ENCODE measurements at regions not wholly inside any gene's neighbourhood (a gene's known extent, or its start where the extent isn't known, plus 50 kb on each side); places are given as distances from the start of the nearest gene placed in this dataset.

- DNase-seq (ENCODE audit: low read depth, low spot score): no peak
- FAIRE-seq: no peak
- dilution Hi-C loops (cut with MboI; ENCODE audit: extremely low pct_ligation_motif_present, low sequenced_read_pairs): no loop called here
- Histone ChIP-seq H3K27ac (ENCODE audit: insufficient read depth, low read depth, low read length) (no peak overlapping the region), H3K79me2 (ENCODE audit: control insufficient read depth, insufficient read depth, low read length) (no peaks in the 10 kb centered on the region), H4K20me1 (replicated peaks; ENCODE audit: control insufficient read depth, extremely low read depth, insufficient read depth, low read length) (no peaks in the 10 kb centered on the region), H3K27me3 (ENCODE audit: control insufficient read depth in 2 of 2, insufficient read depth in 2 of 2, low read length in 2 of 2) (no peaks in the 10 kb centered on the region), H3K4me2 (ENCODE audit: insufficient read depth, low read length) (no peak overlapping the region), H3K9me3 (replicated peaks; ENCODE audit: control insufficient read depth, insufficient read depth, low read length) (no peaks in the 10 kb centered on the region), H3K36me3 (ENCODE audit: control insufficient read depth in 2 of 2, extremely low read depth in 1 of 2, insufficient read depth in 2 of 2, low read length in 2 of 2) (no peaks in the 10 kb centered on the region), H3K9ac (replicated peaks; ENCODE audit: extremely low read depth, insufficient read depth, low read length) (no peak overlapping the region), H3K9me1 (replicated peaks; ENCODE audit: control insufficient read depth, extremely low read depth, insufficient read depth, low read length) (no peaks in the 10 kb centered on the region), H3K4me1 (ENCODE audit: control insufficient read depth, extremely low read depth, insufficient read depth, low read length) (no peaks in the 10 kb centered on the region), H3K4me3 (replicated peaks in 1 of 3; ENCODE audit: insufficient read depth in 1 of 3, low read depth in 1 of 3, low read length in 3 of 3) (no peak overlapping the region), H2AFZ (ENCODE audit: low read depth, low read length) (no peak overlapping the region)
- BruUV-seq (replicated peaks): no TSS peak
- ChIA-PET POLR2A (no interaction called here), CTCF (no interaction called here)
- intact Hi-C loops (cut with micrococcal nuclease): no loop called here
- TF ChIP-seq MYC (IDR thresholded peaks at IDR 0.05; ENCODE audit: low read depth, low read length): no peak
- TF ChIP-seq, protein P1, sequence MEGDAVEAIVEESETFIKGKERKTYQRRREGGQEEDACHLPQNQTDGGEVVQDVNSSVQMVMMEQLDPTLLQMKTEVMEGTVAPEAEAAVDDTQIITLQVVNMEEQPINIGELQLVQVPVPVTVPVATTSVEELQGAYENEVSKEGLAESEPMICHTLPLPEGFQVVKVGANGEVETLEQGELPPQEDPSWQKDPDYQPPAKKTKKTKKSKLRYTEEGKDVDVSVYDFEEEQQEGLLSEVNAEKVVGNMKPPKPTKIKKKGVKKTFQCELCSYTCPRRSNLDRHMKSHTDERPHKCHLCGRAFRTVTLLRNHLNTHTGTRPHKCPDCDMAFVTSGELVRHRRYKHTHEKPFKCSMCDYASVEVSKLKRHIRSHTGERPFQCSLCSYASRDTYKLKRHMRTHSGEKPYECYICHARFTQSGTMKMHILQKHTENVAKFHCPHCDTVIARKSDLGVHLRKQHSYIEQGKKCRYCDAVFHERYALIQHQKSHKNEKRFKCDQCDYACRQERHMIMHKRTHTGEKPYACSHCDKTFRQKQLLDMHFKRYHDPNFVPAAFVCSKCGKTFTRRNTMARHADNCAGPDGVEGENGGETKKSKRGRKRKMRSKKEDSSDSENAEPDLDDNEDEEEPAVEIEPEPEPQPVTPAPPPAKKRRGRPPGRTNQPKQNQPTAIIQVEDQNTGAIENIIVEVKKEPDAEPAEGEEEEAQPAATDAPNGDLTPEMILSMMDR (IDR thresholded peaks at IDR 0.05; ENCODE audit: extremely low read depth in 1 of 2, insufficient read depth in 1 of 2, low read depth in 1 of 2, low read length in 2 of 2): no peak
- no peak for TF ChIP-seq POLR2A (IDR thresholded peaks at IDR 0.05; ENCODE audit: low read depth, low read length)
Observed at GRCh38 chr11:112477581-112478317, 217.1 kb upstream of the PLET1 start.

DNA sequence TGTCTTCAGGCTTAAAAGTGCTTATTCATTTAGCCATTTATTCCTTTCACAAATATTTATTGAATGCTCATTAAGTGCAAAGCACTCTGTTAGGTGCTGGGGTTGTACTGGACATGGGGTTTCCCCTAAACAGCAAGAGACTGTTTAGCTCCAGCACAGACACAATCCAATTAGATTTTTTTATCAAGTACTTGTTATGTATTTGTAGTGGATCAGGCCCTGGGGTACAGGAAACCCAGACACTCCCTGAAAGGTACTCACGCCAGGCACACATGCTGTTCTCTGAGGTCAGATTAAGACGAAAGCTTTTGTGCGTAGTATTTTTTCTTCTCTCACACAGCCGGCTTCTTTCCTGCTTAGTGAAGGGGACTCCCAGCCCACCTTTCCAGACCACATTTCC lies 218.1 kb upstream of the PLET1 start:
- no peaks in the 10 kb centered on the region for H4K20me1 ChIP-seq (replicated peaks; ENCODE audit: control insufficient read depth, extremely low read depth, insufficient read depth, low read length)
- H3K27ac ChIP-seq (ENCODE audit: insufficient read depth, low read depth, low read length): no peak overlapping the region
- no peak overlapping the region for H3K4me2 ChIP-seq (ENCODE audit: insufficient read depth, low read length)
- H3K27me3 ChIP-seq (ENCODE audit: control insufficient read depth in 2 of 2, insufficient read depth in 2 of 2, low read length in 2 of 2): no peaks in the 10 kb centered on the region
- DNase-seq (ENCODE audit: low read depth, low spot score): no peak
- H3K9me3 ChIP-seq (replicated peaks; ENCODE audit: control insufficient read depth, insufficient read depth, low read length): no peaks in the 10 kb centered on the region
- TF ChIP-seq EZH2 (IDR thresholded peaks at IDR 0.05; ENCODE audit: borderline replicate concordance, low read depth, low read length, severe bottlenecking) (no peak), POLR2AphosphoS5 (IDR thresholded peaks at IDR 0.05; ENCODE audit: insufficient read depth, low read depth, low read length) (no peak), POLR2A (IDR thresholded peaks at IDR 0.05; ENCODE audit: low read depth, low read length) (no peak), MYC (IDR thresholded peaks at IDR 0.05; ENCODE audit: low read depth, low read length) (no peak)
- TF ChIP-seq, protein P2, sequence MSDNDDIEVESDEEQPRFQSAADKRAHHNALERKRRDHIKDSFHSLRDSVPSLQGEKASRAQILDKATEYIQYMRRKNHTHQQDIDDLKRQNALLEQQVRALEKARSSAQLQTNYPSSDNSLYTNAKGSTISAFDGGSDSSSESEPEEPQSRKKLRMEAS (IDR thresholded peaks at IDR 0.05; ENCODE audit: insufficient read depth, insufficient read length): no peak
- TF ChIP-seq, protein P1 (IDR thresholded peaks at IDR 0.05; ENCODE audit: extremely low read depth in 1 of 2, insufficient read depth in 1 of 2, low read depth in 1 of 2, low read length in 2 of 2): no peak
- H3K79me2 ChIP-seq (ENCODE audit: control insufficient read depth, insufficient read depth, low read length): no peaks in the 10 kb centered on the region
- no peak overlapping the region for H3K9ac ChIP-seq (replicated peaks; ENCODE audit: extremely low read depth, insufficient read depth, low read length)
- no peaks in the 10 kb centered on the region for H3K4me1 ChIP-seq (ENCODE audit: control insufficient read depth, extremely low read depth, insufficient read depth, low read length)
- dilution Hi-C loops (cut with MboI; ENCODE audit: extremely low pct_ligation_motif_present, low sequenced_read_pairs): no loop called here
- no peak for FAIRE-seq
- ChIA-PET CTCF (no interaction called here), POLR2A (no interaction called here)
- H3K36me3 ChIP-seq (ENCODE audit: control insufficient read depth in 2 of 2, extremely low read depth in 1 of 2, insufficient read depth in 2 of 2, low read length in 2 of 2): no peaks in the 10 kb centered on the region
- BruUV-seq (replicated peaks): no TSS peak
- intact Hi-C loops (cut with micrococcal nuclease): no loop called here
- no peak overlapping the region for H2AFZ ChIP-seq (ENCODE audit: low read depth, low read length)
- H3K9me1 ChIP-seq (replicated peaks; ENCODE audit: control insufficient read depth, extremely low read depth, insufficient read depth, low read length): no peaks in the 10 kb centered on the region
- H3K4me3 ChIP-seq (replicated peaks in 1 of 3; ENCODE audit: insufficient read depth in 1 of 3, low read depth in 1 of 3, low read length in 3 of 3): no peak overlapping the region
